Upper lobe of right lung (tissue), 1 donor: ENCODE measurements at regions not wholly inside any gene's neighbourhood (a gene's known extent, or its start where the extent isn't known, plus 50 kb on each side); places are given as distances from the start of the nearest gene placed in this dataset.
"Not testable (repeated sequence)": the region's sequence is repeated elsewhere in the genome, so short reads cannot be mapped to it uniquely, and the experiment has no call there.

Experiments used
- ATAC-seq: fragments of 200-7000 bp; cut with Tn5 transposase; one replicate; pipeline ENCODE4 v1.9.1; 2020; ENCODE audit warnings: mild to moderate bottlenecking, moderate library complexity
- DNase-seq: peaks from one replicate; pipeline ENCODE4 v3.0.0-alpha.2; 2020
- H3K27ac ChIP-seq: fragments of 200-600 bp; one replicate; pipeline ENCODE4 v1.8.0; 2022
- H3K27me3 ChIP-seq: fragments of 200-600 bp; one replicate; pipeline ENCODE4 v1.8.0; 2022; ENCODE audit warnings: mild to moderate bottlenecking
- H3K36me3 ChIP-seq: fragments of 200-600 bp; one replicate; pipeline ENCODE4 v1.8.0; 2022
- H3K4me1 ChIP-seq: fragments of 200-600 bp; one replicate; pipeline ENCODE4 v1.8.0; 2022
- H3K4me3 ChIP-seq: fragments of 200-600 bp; one replicate; pipeline ENCODE4 v1.8.0; 2022; ENCODE audit warnings: mild to moderate bottlenecking
- H3K9me3 ChIP-seq: fragments of 200-600 bp; one replicate; pipeline ENCODE4 v1.8.0; 2022
- intact Hi-C: fragments of 100-400 bp; cut with DNase I; formaldehyde crosslinking; loops from one replicate; pipeline ENCODE4 v1.11.0; 2022
- TF ChIP-seq, protein P1 (sequence below): fragments of 200-600 bp; IDR thresholded peaks from one replicate; pipeline ENCODE4 v1.8.0; 2022; ENCODE audit warnings: antibody characterized with exemption
- donor health status: DM: no; HTN: yes; CAD: no; lungs with severe emphysema.

DNA sequence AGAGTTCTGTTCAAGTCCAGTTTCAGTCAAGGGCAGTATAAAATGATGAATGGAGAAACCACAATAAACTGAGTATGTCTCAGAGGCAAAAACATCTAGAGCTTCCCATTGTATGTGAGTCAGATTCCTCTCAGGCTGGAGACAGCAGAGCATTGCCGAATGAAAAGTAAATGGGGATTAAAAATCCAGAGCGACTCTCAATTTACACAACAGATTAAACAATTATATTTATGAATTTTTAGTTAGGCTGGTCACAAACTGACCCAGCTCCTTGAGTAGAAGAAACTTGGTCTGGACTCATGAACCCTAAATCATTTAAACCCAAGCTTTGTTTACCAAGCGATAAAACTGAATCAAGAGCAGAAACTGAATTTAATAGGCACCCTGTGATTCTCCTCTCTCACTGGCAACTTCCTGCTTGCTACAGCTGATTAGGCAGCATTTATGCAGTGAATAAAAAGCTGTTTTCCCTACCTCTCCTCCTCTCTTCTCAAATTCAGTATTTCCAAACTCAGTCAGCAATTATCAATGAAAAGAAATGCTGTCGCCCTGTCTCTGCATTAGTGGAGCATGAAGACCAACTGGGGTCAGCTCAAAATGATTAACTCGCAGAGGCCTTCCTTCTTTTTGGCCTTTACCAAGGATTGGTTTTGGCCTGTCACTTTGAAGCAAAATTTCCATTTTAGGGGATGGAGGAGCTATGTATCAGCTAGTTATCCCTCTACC lies 568.0 kb downstream of the PDHA2 start:
- DNase-seq, result no peak
- intact Hi-C loops, result no loop called here
- no peak for ATAC-seq

DNA sequence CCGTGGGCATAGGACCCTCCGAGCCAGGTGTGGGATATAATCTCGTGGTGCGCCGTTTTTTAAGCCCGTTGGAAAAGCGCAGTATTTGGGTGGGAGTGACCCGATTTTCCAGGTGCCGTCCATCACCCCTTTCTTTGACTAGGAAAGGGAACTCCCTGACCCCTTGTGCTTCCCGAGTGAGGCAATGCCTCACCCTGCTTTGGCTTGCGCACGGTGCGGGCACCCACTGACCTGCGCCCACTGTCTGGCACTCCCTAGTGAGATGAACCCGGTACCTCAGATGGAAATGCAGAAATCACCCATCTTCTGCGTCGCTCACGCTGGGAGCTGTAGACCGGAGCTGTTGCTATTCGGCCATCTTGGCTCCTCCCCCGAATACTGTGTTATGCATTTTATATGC lies 575.0 kb downstream of the PDHA2 start:
- DNase-seq, result peak; percentile 36

More for the DNA sequence above, 568.0 kb downstream of the PDHA2 start:
- H3K9me3 ChIP-seq, result no peaks in the 10 kb centered on the region
- H3K4me1 ChIP-seq, result no peaks in the 10 kb centered on the region
- H3K27me3 ChIP-seq, result no peaks in the 10 kb centered on the region
- no peaks in the 10 kb centered on the region for H3K36me3 ChIP-seq
- TF ChIP-seq, protein P1, sequence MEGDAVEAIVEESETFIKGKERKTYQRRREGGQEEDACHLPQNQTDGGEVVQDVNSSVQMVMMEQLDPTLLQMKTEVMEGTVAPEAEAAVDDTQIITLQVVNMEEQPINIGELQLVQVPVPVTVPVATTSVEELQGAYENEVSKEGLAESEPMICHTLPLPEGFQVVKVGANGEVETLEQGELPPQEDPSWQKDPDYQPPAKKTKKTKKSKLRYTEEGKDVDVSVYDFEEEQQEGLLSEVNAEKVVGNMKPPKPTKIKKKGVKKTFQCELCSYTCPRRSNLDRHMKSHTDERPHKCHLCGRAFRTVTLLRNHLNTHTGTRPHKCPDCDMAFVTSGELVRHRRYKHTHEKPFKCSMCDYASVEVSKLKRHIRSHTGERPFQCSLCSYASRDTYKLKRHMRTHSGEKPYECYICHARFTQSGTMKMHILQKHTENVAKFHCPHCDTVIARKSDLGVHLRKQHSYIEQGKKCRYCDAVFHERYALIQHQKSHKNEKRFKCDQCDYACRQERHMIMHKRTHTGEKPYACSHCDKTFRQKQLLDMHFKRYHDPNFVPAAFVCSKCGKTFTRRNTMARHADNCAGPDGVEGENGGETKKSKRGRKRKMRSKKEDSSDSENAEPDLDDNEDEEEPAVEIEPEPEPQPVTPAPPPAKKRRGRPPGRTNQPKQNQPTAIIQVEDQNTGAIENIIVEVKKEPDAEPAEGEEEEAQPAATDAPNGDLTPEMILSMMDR, result no peak
- H3K4me3 ChIP-seq, result no peak overlapping the region
- no peak overlapping the region for H3K27ac ChIP-seq

DNA sequence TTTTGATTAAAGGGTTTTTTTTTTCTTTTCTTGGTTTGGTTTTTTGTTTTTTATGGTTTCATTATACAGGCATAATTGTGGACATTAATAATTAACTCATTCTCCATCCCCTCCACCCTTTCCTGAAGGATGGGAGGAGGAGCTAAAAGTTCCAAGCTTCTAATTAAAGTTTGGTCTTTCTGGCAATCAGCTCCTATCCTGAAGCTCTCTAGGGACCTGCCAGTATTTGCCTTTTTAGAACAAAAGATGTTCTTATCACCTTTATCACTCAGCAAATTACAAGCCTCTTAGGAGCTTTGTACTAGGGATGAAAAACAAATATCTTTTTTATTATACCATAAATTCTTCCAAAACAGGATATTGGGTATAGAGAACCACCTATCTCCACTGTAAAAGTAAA lies 589.8 kb downstream of the PDHA2 start:
- no peaks in the 10 kb centered on the region for H3K36me3 ChIP-seq
- TF ChIP-seq, protein P1, result no peak
- intact Hi-C loops, result no loop called here

More for the DNA sequence above, 575.0 kb downstream of the PDHA2 start:
- ATAC-seq, H3K27me3 ChIP-seq, H3K4me1 ChIP-seq, intact Hi-C loops, H3K27ac ChIP-seq, H3K36me3 ChIP-seq, H3K4me3 ChIP-seq, H3K9me3 ChIP-seq: not testable (repeated sequence)

DNA sequence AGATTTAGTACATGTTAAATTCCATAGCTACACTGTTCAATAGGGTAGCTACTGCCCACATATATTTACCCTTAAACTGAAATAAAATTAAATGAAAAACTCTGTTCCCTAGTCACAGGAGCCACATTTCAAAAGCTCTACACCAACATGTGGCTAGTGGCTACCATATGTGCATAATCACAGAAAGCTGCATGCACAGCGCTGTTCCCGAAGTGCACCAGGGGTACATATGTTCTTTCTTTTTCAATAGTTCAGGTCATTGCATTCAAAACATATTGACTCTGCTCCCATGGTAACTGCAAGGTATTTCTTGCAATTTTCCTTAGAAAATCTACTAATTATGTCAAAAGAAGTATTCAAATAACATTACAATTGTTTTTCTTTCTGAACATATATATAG lies 591.2 kb downstream of the PDHA2 start:
- Histone ChIP-seq H3K27ac (no peak overlapping the region), H3K9me3 (no peaks in the 10 kb centered on the region), H3K36me3 (no peaks in the 10 kb centered on the region), H3K4me3 (no peak overlapping the region), H3K27me3 (no peaks in the 10 kb centered on the region), H3K4me1 (no peaks in the 10 kb centered on the region)
- DNase-seq (no peak), ATAC-seq (no peak)
- intact Hi-C loops, result no loop called here
- TF ChIP-seq, protein P1, result no peak

More for the DNA sequence above, 589.8 kb downstream of the PDHA2 start:
- ATAC-seq (no peak), DNase-seq (no peak)
- Histone ChIP-seq H3K9me3 (no peaks in the 10 kb centered on the region), H3K4me3 (no peak overlapping the region), H3K27ac (no peak overlapping the region), H3K4me1 (no peaks in the 10 kb centered on the region), H3K27me3 (no peaks in the 10 kb centered on the region)

DNA sequence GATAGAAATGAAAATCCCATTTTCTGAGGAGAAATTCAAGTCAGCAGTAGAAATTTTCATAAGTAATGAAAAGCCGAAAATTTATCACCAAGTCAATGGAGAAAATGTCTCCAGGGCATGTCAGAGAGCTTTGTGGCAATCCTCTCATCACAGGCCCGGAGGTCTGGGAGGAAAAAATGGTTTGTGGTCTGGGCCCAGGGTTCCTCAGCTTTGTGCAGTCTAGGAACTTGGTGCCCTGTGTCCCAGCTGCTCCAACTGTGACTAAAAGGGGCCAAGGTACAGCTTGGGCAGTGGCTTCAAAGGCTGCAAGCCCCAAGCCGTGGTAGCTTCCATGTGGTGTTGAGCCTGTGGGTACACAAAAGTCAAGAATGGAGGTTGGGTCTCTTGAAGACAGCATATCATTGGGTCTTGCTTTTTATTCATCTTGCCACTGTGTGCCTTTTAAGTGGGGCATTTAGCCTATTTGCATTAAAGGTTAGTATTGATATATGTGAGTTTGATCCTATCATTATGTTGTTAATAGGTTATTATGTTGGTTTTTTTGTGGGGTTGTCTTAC lies 608.5 kb downstream of the PDHA2 start:
- no peak for ATAC-seq

More for the DNA sequence above, 608.5 kb downstream of the PDHA2 start:
- intact Hi-C loops, result no loop called here
- Histone ChIP-seq H3K9me3 (peaks cover 16% of the 10 kb centered on the region), H3K27ac (no peak overlapping the region), H3K27me3 (no peaks in the 10 kb centered on the region), H3K36me3 (no peaks in the 10 kb centered on the region), H3K4me1 (no peaks in the 10 kb centered on the region), H3K4me3 (no peak overlapping the region)
- TF ChIP-seq, protein P1, result no peak
- peak; percentile 23 for DNase-seq
